Adipocyte (in vitro differentiated cells): ENCODE measurements at regions not wholly inside any gene's neighbourhood (a gene's known extent, or its start where the extent isn't known, plus 50 kb on each side); places are given as distances from the start of the nearest gene placed in this dataset.

Source experiments
- DNase-seq: peaks from one replicate; pipeline ENCODE4 v3.0.0-alpha.2; 2015; ENCODE audit warnings: low read depth
- H3K27me3 ChIP-seq: replicated peaks from 2 replicates; pipeline ENCODE4 v1.7.0; 2013; ENCODE audit warnings: mild to moderate bottlenecking, low read length, moderate library complexity; ENCODE audit not compliant: control insufficient read depth, insufficient read depth
- H3K36me3 ChIP-seq: 2 replicates; pipeline ENCODE4 v1.7.0; 2013; ENCODE audit warnings: low read length, mild to moderate bottlenecking, moderate library complexity; ENCODE audit not compliant: control insufficient read depth, insufficient read depth, severe bottlenecking
- H3K4me1 ChIP-seq: 2 replicates; pipeline ENCODE4 v1.7.0; 2013; ENCODE audit warnings: mild to moderate bottlenecking, low read length, moderate library complexity; ENCODE audit not compliant: control insufficient read depth, insufficient read depth
- H3K4me3 ChIP-seq: 2 replicates; pipeline ENCODE4 v1.7.0; 2013; ENCODE audit warnings: mild to moderate bottlenecking, low read length, moderate library complexity
- H3K9ac ChIP-seq: 2 replicates; pipeline ENCODE4 v1.7.0; 2013; ENCODE audit warnings: mild to moderate bottlenecking, low read length, moderate library complexity
- H3K9me3 ChIP-seq: 2 replicates; pipeline ENCODE4 v1.7.0; 2013; ENCODE audit warnings: mild to moderate bottlenecking, low read length, moderate library complexity; ENCODE audit not compliant: control insufficient read depth

- Histone ChIP-seq H3K9me3 (no peaks in the 10 kb centered on the region), H3K36me3 (no peaks in the 10 kb centered on the region), H3K4me3 (no peak overlapping the region), H3K4me1 (no peaks in the 10 kb centered on the region), H3K9ac (no peak overlapping the region), H3K27me3 (no peaks in the 10 kb centered on the region)
- DNase-seq, result no peak
Measured at GRCh38 chr3:191695131-191695814, 234.3 kb downstream of the PYDC2 start.

- DNase-seq, result no peak
- no peak overlapping the region for H3K4me3 ChIP-seq
- no peaks in the 10 kb centered on the region for H3K4me1 ChIP-seq
Measured at GRCh38 chr3:191695815-191696153, 234.8 kb downstream of the PYDC2 start.

GRCh38 chr3:191696348-191696747 is 235.4 kb downstream of the PYDC2 start:
- H3K9me3 ChIP-seq, result peaks cover 3% of the 10 kb centered on the region
- no peaks in the 10 kb centered on the region for H3K36me3 ChIP-seq
- H3K4me1 ChIP-seq, result no peaks in the 10 kb centered on the region
- no peak for DNase-seq
- no peak overlapping the region for H3K4me3 ChIP-seq
- no peak overlapping the region for H3K9ac ChIP-seq
- no peaks in the 10 kb centered on the region for H3K27me3 ChIP-seq

More at GRCh38 chr3:191695815-191696153, 234.8 kb downstream of the PYDC2 start:
- no peak overlapping the region for H3K9ac ChIP-seq
- no peaks in the 10 kb centered on the region for H3K36me3 ChIP-seq
- no peaks in the 10 kb centered on the region for H3K9me3 ChIP-seq
- H3K27me3 ChIP-seq, result no peaks in the 10 kb centered on the region

GRCh38 chr3:191699546-191699945 is 238.6 kb downstream of the PYDC2 start:
- Histone ChIP-seq H3K4me3 (no peak overlapping the region), H3K36me3 (no peaks in the 10 kb centered on the region), H3K9ac (no peak overlapping the region), H3K9me3 (peaks cover 8% of the 10 kb centered on the region), H3K4me1 (no peaks in the 10 kb centered on the region), H3K27me3 (no peaks in the 10 kb centered on the region)
- DNase-seq, result no peak

GRCh38 chr3:191702121-191702520 is 241.2 kb downstream of the PYDC2 start:
- Histone ChIP-seq H3K9me3 (peaks cover 16% of the 10 kb centered on the region), H3K36me3 (no peaks in the 10 kb centered on the region), H3K4me3 (no peak overlapping the region), H3K4me1 (no peaks in the 10 kb centered on the region), H3K9ac (no peak overlapping the region), H3K27me3 (no peaks in the 10 kb centered on the region)
- no peak for DNase-seq

GRCh38 chr3:191707817-191708216 is 246.9 kb downstream of the PYDC2 start:
- Histone ChIP-seq H3K4me1 (no peaks in the 10 kb centered on the region), H3K9ac (no peak overlapping the region), H3K9me3 (peaks cover 13% of the 10 kb centered on the region), H3K36me3 (no peaks in the 10 kb centered on the region), H3K4me3 (no peak overlapping the region), H3K27me3 (no peaks in the 10 kb centered on the region)
- DNase-seq, result no peak

GRCh38 chr3:191715585-191715984 is 254.6 kb downstream of the PYDC2 start:
- H3K9ac ChIP-seq, result no peak overlapping the region
- no peaks in the 10 kb centered on the region for H3K4me1 ChIP-seq
- H3K36me3 ChIP-seq, result no peaks in the 10 kb centered on the region
- no peaks in the 10 kb centered on the region for H3K27me3 ChIP-seq
- H3K4me3 ChIP-seq, result no peak overlapping the region
- DNase-seq, result no peak
- H3K9me3 ChIP-seq, result peaks cover 5% of the 10 kb centered on the region

GRCh38 chr3:191721390-191721861 is 260.5 kb downstream of the PYDC2 start:
- H3K9me3 ChIP-seq, result no peaks in the 10 kb centered on the region
- H3K9ac ChIP-seq, result no peak overlapping the region
- H3K4me1 ChIP-seq, result no peaks in the 10 kb centered on the region
- no peak for DNase-seq
- no peaks in the 10 kb centered on the region for H3K27me3 ChIP-seq
- H3K4me3 ChIP-seq, result no peak overlapping the region
- no peaks in the 10 kb centered on the region for H3K36me3 ChIP-seq

GRCh38 chr3:191721990-191722389 is 261.0 kb downstream of the PYDC2 start:
- no peak for DNase-seq
- Histone ChIP-seq H3K27me3 (no peaks in the 10 kb centered on the region), H3K9me3 (no peaks in the 10 kb centered on the region), H3K4me1 (no peaks in the 10 kb centered on the region), H3K4me3 (no peak overlapping the region), H3K9ac (no peak overlapping the region), H3K36me3 (no peaks in the 10 kb centered on the region)

- no peak for DNase-seq
Measured at GRCh38 chr3:191727338-191727737, 266.4 kb downstream of the PYDC2 start.

GRCh38 chr3:191728186-191728585 is 267.2 kb downstream of the PYDC2 start:
- no peak overlapping the region for H3K4me3 ChIP-seq
- DNase-seq, result no peak
- H3K9me3 ChIP-seq, result no peaks in the 10 kb centered on the region
- H3K4me1 ChIP-seq, result no peaks in the 10 kb centered on the region
- H3K9ac ChIP-seq, result no peak overlapping the region
- H3K27me3 ChIP-seq, result no peaks in the 10 kb centered on the region
- H3K36me3 ChIP-seq, result no peaks in the 10 kb centered on the region

More at GRCh38 chr3:191727338-191727737, 266.4 kb downstream of the PYDC2 start:
- Histone ChIP-seq H3K9me3 (no peaks in the 10 kb centered on the region), H3K4me3 (no peak overlapping the region), H3K9ac (no peak overlapping the region), H3K36me3 (no peaks in the 10 kb centered on the region), H3K27me3 (no peaks in the 10 kb centered on the region), H3K4me1 (no peaks in the 10 kb centered on the region)

- Histone ChIP-seq H3K4me1 (no peaks in the 10 kb centered on the region), H3K4me3 (no peak overlapping the region), H3K27me3 (no peaks in the 10 kb centered on the region), H3K9me3 (peaks cover 13% of the 10 kb centered on the region), H3K36me3 (no peaks in the 10 kb centered on the region), H3K9ac (no peak overlapping the region)
- no peak for DNase-seq
Measured at GRCh38 chr3:191737742-191738141, 276.8 kb downstream of the PYDC2 start.
